Lower leg skin (tissue), 4 donors: ENCODE measurements at regions not wholly inside any gene's neighbourhood (a gene's known extent, or its start where the extent isn't known, plus 50 kb on each side); places are given as distances from the start of the nearest gene placed in this dataset.

Source experiments
- DNase-seq, 2 donors: peaks; one replicate each; pipeline ENCODE4 v3.0.0-alpha.2; 2019; ENCODE audit warnings: low spot score in 2 of 2
- H3K4me3 ChIP-seq: fragments of 200-600 bp; sonication (generic); 2 replicates; pipeline ENCODE4 v1.5.1; 2017; ENCODE audit warnings: mild to moderate bottlenecking, low read depth; ENCODE audit not compliant: poor library complexity, severe bottlenecking
- CTCF ChIP-seq, 3 donors: fragments of 450-650 bp; IDR thresholded peaks; one replicate each; pipeline ENCODE4 v1.5.1; 2016; ENCODE audit warnings: antibody characterized with exemption in 3 of 3, mild to moderate bottlenecking in 3 of 3, moderate library complexity in 2 of 3
- POLR2A ChIP-seq, 2 donors: fragments of 450-650 bp; IDR thresholded peaks; one replicate each; pipeline ENCODE4 v1.6.1; 2016 to 2017; ENCODE audit warnings: antibody characterized with exemption in 2 of 2, mild to moderate bottlenecking in 1 of 2, moderate library complexity in 1 of 2
- WGBS, 2 donors: methylation state at CpG; one replicate each; pipeline ENCODE4 v1.1.5; 2018; 5-methylcytosine and 5-hydroxymethylcytosine counted together
- intact Hi-C: fragments of 100-400 bp; cut with DNase I; formaldehyde crosslinking; loops from one replicate; pipeline ENCODE4 v1.15.0; 2023; ENCODE audit warnings: low total_unique reads

GRCh38 chr15:31275331-31276262 is 51.0 kb upstream of the KLF13 start:
- TF ChIP-seq POLR2A (IDR thresholded peaks at IDR 0.05), result no peak
- no peak for TF ChIP-seq CTCF (IDR thresholded peaks at IDR 0.05)
- no peak overlapping the region for H3K4me3 ChIP-seq
- peak; percentile 11 to 54 for DNase-seq
- intact Hi-C loops, result no loop called here
- 86 to 88% methylated on average over 17 of the region's 17 CpGs for WGBS, 2 donors

- TF ChIP-seq POLR2A (IDR thresholded peaks at IDR 0.05), result no peak
- intact Hi-C loops, result no loop called here
- peak in 1 of 2 donors; percentile 64 for DNase-seq
- 95 to 96% methylated on average over 8 of the region's 8 CpGs for WGBS, 2 donors
- no peak overlapping the region for H3K4me3 ChIP-seq
Observed at GRCh38 chr15:31276596-31277298, 49.9 kb upstream of the KLF13 start.
